OCI-LY3 (cell line): ENCODE measurements at regions not wholly inside any gene's neighbourhood (a gene's known extent, or its start where the extent isn't known, plus 50 kb on each side); places are given as distances from the start of the nearest gene placed in this dataset.

Experiments used
- H2AFZ ChIP-seq: fragments of 200-600, 300-600 bp; shearing (Covaris generic); 2 replicates; pipeline ENCODE4 v1.6.0; 2014; ENCODE audit warnings: antibody characterized with exemption, low read depth, low read length
- H3K27ac ChIP-seq: fragments of 200-600, 300-600 bp; sonication (generic); 2 replicates; pipeline ENCODE4 v1.5.1; 2014; ENCODE audit warnings: mild to moderate bottlenecking, low read length, moderate library complexity, mixed read lengths
- H3K27me3 ChIP-seq: fragments of 200-600, 300-600 bp; sonication (generic); 2 replicates; pipeline ENCODE4 v1.6.1; 2014; ENCODE audit warnings: low read depth, low read length, mixed read lengths
- H3K36me3 ChIP-seq: fragments of 200-600, 300-600 bp; sonication (generic); replicated peaks from 2 replicates; pipeline ENCODE3; 2014; ENCODE audit warnings: low read depth, low read length, mixed read lengths
- H3K4me1 ChIP-seq: fragments of 300-600, 200-600 bp; sonication (generic); 2 replicates; pipeline ENCODE4 v1.6.1; 2014; ENCODE audit warnings: low read length, mixed read lengths
- H3K4me2 ChIP-seq: fragments of 200-600, 300-600 bp; sonication (generic); 2 replicates; pipeline ENCODE4 v1.6.1; 2014; ENCODE audit warnings: low read length, mixed read lengths
- H3K4me3 ChIP-seq: fragments of 300-600, 200-600 bp; sonication (generic); 2 replicates; pipeline ENCODE4 v1.5.1; 2014; ENCODE audit warnings: antibody characterized with exemption, mild to moderate bottlenecking, low read length, moderate library complexity
- H3K79me2 ChIP-seq: fragments of 300-600, 200-600 bp; shearing (Covaris generic); 2 replicates; pipeline ENCODE4 v1.6.1; 2014; ENCODE audit warnings: mild to moderate bottlenecking, low read length, mixed read lengths
- H3K9ac ChIP-seq: fragments of 300-600, 200-600 bp; shearing (Covaris generic); 2 replicates; pipeline ENCODE4 v1.6.0; 2014; ENCODE audit warnings: mild to moderate bottlenecking, low read length, moderate library complexity
- H3K9me3 ChIP-seq: fragments of 200-600, 300-600 bp; shearing (Covaris generic); 2 replicates; pipeline ENCODE4 v1.6.1; 2014; ENCODE audit warnings: low read length, mixed read lengths; ENCODE audit not compliant: insufficient read depth
- H4K20me1 ChIP-seq: fragments of 200-600, 300-600 bp; sonication (generic); 2 replicates; pipeline ENCODE4 v1.6.1; 2016; ENCODE audit warnings: low read length, mixed read lengths; ENCODE audit not compliant: insufficient read depth
- CTCF ChIP-seq: fragments of 200-600, 300-600 bp; sonication (generic); IDR thresholded peaks from 2 replicates; pipeline ENCODE4 v1.5.1; 2014; ENCODE audit warnings: antibody characterized with exemption, low read length, low read depth
- EZH2phosphoT487 ChIP-seq: fragments of 200-600 bp; shearing (Covaris generic); IDR thresholded peaks from 2 replicates; pipeline ENCODE4 v1.6.1; 2018; ENCODE audit warnings: antibody characterized with exemption, mixed run types, low read depth

GRCh38 chr2:136482966-136483365 is 282.4 kb upstream of the THSD7B start:
- no peak overlapping the region for H3K4me3 ChIP-seq

GRCh38 chr2:136482006-136482405 is 283.3 kb upstream of the THSD7B start:
- Histone ChIP-seq H3K27me3 (no peaks in the 10 kb centered on the region), H3K79me2 (no peaks in the 10 kb centered on the region), H2AFZ (no peak overlapping the region), H4K20me1 (no peaks in the 10 kb centered on the region), H3K36me3 (peaks cover 12% of the 10 kb centered on the region), H3K27ac (no peak overlapping the region), H3K4me1 (peaks cover 30% of the 10 kb centered on the region), H3K4me3 (no peak overlapping the region), H3K4me2 (no peak overlapping the region), H3K9me3 (peaks cover 19% of the 10 kb centered on the region), H3K9ac (no peak overlapping the region)
- TF ChIP-seq EZH2phosphoT487 (no peak), CTCF (no peak)

More at GRCh38 chr2:136482966-136483365, 282.4 kb upstream of the THSD7B start:
- Histone ChIP-seq H3K27me3 (no peaks in the 10 kb centered on the region), H3K9me3 (peaks cover 27% of the 10 kb centered on the region), H3K9ac (no peak overlapping the region), H3K4me2 (no peak overlapping the region), H4K20me1 (no peaks in the 10 kb centered on the region), H3K27ac (no peak overlapping the region), H3K79me2 (no peaks in the 10 kb centered on the region), H3K4me1 (peaks cover 30% of the 10 kb centered on the region), H3K36me3 (peaks cover 22% of the 10 kb centered on the region), H2AFZ (no peak overlapping the region)
- no peak for TF ChIP-seq EZH2phosphoT487
- no peak for TF ChIP-seq CTCF

GRCh38 chr2:136479696-136480095 is 285.6 kb upstream of the THSD7B start:
- Histone ChIP-seq H3K36me3 (peaks cover 8% of the 10 kb centered on the region), H4K20me1 (no peaks in the 10 kb centered on the region), H3K4me1 (peaks cover 17% of the 10 kb centered on the region), H3K9ac (no peak overlapping the region), H3K9me3 (peaks cover 11% of the 10 kb centered on the region; the same call in 1 of the 2 replicates), H3K79me2 (no peaks in the 10 kb centered on the region), H2AFZ (no peak overlapping the region), H3K4me2 (no peak overlapping the region), H3K27ac (no peak overlapping the region), H3K4me3 (no peak overlapping the region), H3K27me3 (no peaks in the 10 kb centered on the region)
- TF ChIP-seq EZH2phosphoT487: no peak
- TF ChIP-seq CTCF: no peak

- no peaks in the 10 kb centered on the region for H3K79me2 ChIP-seq
- H3K4me3 ChIP-seq: no peak overlapping the region
- no peaks in the 10 kb centered on the region for H3K27me3 ChIP-seq
- no peak overlapping the region for H3K9ac ChIP-seq
- no peaks in the 10 kb centered on the region for H3K9me3 ChIP-seq
- no peaks in the 10 kb centered on the region for H3K36me3 ChIP-seq
- no peaks in the 10 kb centered on the region for H4K20me1 ChIP-seq
- H3K4me1 ChIP-seq: no peaks in the 10 kb centered on the region
- no peak overlapping the region for H3K27ac ChIP-seq
- H2AFZ ChIP-seq: no peak overlapping the region
- TF ChIP-seq CTCF (no peak), EZH2phosphoT487 (no peak)
- no peak overlapping the region for H3K4me2 ChIP-seq
Observed at GRCh38 chr2:136468799-136469369, 296.5 kb upstream of the THSD7B start.
